Mucosa of rectum (tissue), 2 donors: ENCODE measurements at regions not wholly inside any gene's neighbourhood (a gene's known extent, or its start where the extent isn't known, plus 50 kb on each side); places are given as distances from the start of the nearest gene placed in this dataset.

Experiments
- H3K27ac ChIP-seq, 2 donors: one replicate each; pipeline ENCODE4 v1.7.0; 2013; ENCODE audit warnings: inconsistent platforms in 2 of 2, low read depth in 2 of 2, low read length in 2 of 2
- H3K27me3 ChIP-seq, 2 donors: one replicate each; pipeline ENCODE4 v1.7.0; 2013; ENCODE audit warnings: low read length in 2 of 2; ENCODE audit not compliant: control insufficient read depth in 2 of 2, insufficient read depth in 2 of 2
- H3K36me3 ChIP-seq, 2 donors: one replicate each; pipeline ENCODE4 v1.7.0; 2013; ENCODE audit warnings: low read length in 2 of 2; ENCODE audit not compliant: control insufficient read depth in 2 of 2, insufficient read depth in 2 of 2
- H3K4me1 ChIP-seq, 2 donors: one replicate each; pipeline ENCODE4 v1.7.0; 2013; ENCODE audit warnings: low read length in 2 of 2, mild to moderate bottlenecking in 1 of 2; ENCODE audit not compliant: control insufficient read depth in 2 of 2, insufficient read depth in 2 of 2
- H3K4me3 ChIP-seq, 2 donors: one replicate each; pipeline ENCODE4 v1.7.0; 2013; ENCODE audit warnings: low read length in 2 of 2
- H3K9ac ChIP-seq, 2 donors: one replicate each; pipeline ENCODE4 v1.7.0; 2013; ENCODE audit warnings: low read length in 2 of 2, low read depth in 1 of 2, mild to moderate bottlenecking in 1 of 2
- H3K9me3 ChIP-seq, 2 donors: one replicate each; pipeline ENCODE4 v1.7.0; 2013; ENCODE audit warnings: low read length in 2 of 2; ENCODE audit not compliant: control insufficient read depth in 2 of 2
- donor health status: healthy.
- donor health status: Normal muscosa, but diverticular disease.

DNA sequence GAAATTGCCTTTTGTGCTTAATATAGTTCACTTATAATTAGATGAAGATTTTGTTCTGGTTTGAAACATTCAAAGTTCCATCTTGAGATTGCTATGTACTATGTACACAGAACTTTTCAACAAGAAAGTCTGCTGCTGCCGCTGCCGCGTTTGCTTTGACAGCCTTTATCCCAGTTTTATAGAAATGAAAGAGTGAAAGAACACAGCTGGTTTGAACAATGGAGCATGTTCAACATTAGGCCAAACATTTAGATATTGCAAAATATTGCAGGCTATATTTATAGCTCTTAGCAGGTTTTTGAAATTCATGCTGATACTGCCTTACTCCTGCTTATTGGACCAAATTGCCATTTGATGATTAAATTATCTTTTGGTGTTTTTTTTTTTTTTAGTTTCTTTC, 299.8 kb upstream of the PRKD1 start:
- Histone ChIP-seq H3K4me1 (no peaks in the 10 kb centered on the region), H3K4me3 (no peak overlapping the region), H3K9me3 (no peaks in the 10 kb centered on the region), H3K27me3 (no peaks in the 10 kb centered on the region), H3K36me3 (no peaks in the 10 kb centered on the region), H3K9ac (no peak overlapping the region), H3K27ac (no peak overlapping the region)

DNA sequence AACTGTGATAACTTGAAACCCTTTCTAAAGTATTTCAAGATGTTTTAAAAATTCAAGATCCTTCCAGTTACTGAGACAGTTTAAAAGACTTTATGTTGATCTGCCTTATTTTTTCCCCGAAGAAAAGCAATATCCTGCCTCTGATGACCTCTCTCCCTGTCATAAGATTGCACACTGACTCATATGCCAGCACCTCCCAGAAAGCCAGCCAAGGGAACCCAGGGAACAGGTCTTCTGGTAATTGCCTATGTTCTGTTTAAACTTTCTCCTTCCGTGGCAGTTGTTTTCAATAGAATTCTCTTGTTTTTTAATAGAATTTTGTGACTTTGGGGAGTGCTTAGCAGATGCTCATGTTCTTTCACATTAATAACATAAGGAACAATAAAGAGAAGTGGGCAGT, 300.2 kb upstream of the PRKD1 start:
- Histone ChIP-seq H3K4me1 (no peaks in the 10 kb centered on the region), H3K9me3 (no peaks in the 10 kb centered on the region), H3K27ac (no peak overlapping the region), H3K27me3 (no peaks in the 10 kb centered on the region), H3K4me3 (no peak overlapping the region), H3K36me3 (no peaks in the 10 kb centered on the region), H3K9ac (no peak overlapping the region)

DNA sequence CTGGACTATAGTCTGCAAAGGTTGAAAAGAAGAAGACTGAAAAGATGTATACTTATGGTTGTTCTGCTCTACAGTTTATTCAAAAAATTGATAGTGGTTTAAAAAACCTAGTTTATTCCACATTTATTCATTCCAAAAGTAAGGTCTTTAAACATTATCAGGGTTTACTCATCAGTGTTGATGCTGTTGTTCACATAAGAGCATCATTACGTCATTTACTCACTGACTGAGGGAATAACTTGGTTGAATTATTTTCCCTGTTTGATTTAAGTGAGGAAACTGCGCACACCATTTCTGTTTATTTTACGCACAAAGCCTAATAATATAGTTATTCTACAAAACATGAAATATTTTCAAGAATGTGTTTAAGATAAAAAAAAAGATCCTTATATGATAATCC, 303.1 kb upstream of the PRKD1 start:
- Histone ChIP-seq H3K27ac (no peak overlapping the region), H3K4me1 (no peaks in the 10 kb centered on the region), H3K36me3 (no peaks in the 10 kb centered on the region), H3K9ac (no peak overlapping the region), H3K9me3 (no peaks in the 10 kb centered on the region), H3K27me3 (no peaks in the 10 kb centered on the region), H3K4me3 (no peak overlapping the region)

DNA sequence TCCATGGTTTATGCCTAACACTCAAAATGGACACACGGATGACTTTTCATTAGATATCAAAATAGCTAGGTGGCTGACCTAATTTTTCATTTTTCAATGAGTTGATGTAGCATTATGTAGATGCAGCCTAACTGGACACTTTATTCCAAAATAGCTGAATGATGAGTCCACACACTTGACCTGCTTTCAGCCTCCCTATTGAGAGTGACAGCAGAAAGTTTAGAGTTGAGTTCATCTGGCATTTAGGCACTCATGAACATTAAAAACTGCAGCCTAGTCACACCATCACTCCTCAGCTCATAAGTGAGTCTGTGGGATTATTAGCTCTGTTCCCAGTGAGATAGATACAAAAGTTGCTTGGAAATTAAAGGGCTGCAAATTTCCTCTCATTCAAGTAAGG, 307.3 kb upstream of the PRKD1 start:
- Histone ChIP-seq H3K4me1 (no peaks in the 10 kb centered on the region), H3K27ac (no peak overlapping the region), H3K4me3 (no peak overlapping the region), H3K9me3 (no peaks in the 10 kb centered on the region), H3K9ac (no peak overlapping the region), H3K27me3 (no peaks in the 10 kb centered on the region), H3K36me3 (no peaks in the 10 kb centered on the region)

DNA sequence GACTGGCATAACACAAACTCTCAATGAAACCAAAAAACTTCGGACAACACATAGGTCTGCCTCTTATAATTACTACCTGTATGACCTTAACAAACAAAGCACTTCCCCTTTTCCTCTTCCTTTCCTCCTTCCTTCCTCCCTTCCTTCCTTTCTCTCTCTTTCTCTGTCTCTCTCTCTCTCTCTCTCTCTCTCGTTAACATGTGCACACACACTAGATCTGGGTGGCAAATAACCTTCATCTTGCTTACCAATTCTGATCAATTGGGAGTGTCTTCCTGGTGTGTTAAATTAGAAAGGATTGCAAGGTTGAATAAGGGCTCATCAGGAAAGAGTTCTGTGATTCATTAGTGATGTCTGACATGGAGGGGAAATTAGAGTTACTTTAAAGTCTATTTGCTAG, 307.8 kb upstream of the PRKD1 start:
- Histone ChIP-seq H3K4me1 (no peaks in the 10 kb centered on the region), H3K9ac (no peak overlapping the region), H3K36me3 (no peaks in the 10 kb centered on the region), H3K27me3 (no peaks in the 10 kb centered on the region), H3K4me3 (no peak overlapping the region), H3K27ac (no peak overlapping the region), H3K9me3 (no peaks in the 10 kb centered on the region)

DNA sequence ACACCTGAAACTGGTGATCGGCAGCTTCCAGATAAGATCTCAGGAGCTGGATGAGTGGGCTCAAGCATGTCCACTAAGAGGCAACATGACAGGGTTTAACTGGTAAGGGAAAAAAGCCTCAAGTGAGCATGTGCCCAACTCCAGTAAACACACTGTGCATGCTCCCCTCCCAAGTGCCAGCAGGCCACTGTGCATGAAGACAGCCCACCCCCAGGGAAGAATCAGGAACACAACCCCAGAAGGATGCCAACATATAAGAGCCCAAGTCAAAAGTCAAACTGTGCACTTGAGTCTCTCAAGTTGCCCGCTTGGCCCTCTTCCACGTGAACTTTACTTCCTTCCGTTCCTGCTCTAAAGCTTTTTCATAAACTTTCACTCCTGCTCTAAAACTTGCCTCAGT, 311.3 kb upstream of the PRKD1 start:
- Histone ChIP-seq H3K4me3 (no peak overlapping the region), H3K4me1 (no peaks in the 10 kb centered on the region), H3K27ac (no peak overlapping the region), H3K27me3 (no peaks in the 10 kb centered on the region), H3K9ac (no peak overlapping the region), H3K36me3 (no peaks in the 10 kb centered on the region), H3K9me3 (no peaks in the 10 kb centered on the region)

DNA sequence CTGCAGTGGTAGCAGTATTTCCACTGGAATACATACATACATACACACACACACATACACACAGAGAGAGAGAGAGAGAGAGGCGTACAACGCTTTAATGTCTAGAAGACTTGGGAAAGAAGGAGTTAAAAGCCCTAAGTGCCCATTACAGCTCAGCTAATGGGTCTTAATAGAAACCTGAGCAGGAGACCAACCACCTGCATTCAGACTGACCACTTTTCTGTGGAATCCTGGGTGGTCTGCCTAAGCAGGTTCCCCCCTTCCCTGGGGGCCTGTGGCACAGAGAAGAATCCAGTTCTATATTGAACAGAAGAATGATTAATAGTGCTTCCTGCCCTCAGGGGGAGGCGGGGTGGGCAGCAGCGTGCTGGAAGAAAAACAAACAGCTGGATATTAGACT, 312.4 kb upstream of the PRKD1 start:
- H3K9ac ChIP-seq, result no peak overlapping the region
- no peak overlapping the region for H3K4me3 ChIP-seq
- no peak overlapping the region for H3K27ac ChIP-seq
- no peaks in the 10 kb centered on the region for H3K9me3 ChIP-seq
- H3K4me1 ChIP-seq, result no peaks in the 10 kb centered on the region
- no peaks in the 10 kb centered on the region for H3K36me3 ChIP-seq
- no peaks in the 10 kb centered on the region for H3K27me3 ChIP-seq

DNA sequence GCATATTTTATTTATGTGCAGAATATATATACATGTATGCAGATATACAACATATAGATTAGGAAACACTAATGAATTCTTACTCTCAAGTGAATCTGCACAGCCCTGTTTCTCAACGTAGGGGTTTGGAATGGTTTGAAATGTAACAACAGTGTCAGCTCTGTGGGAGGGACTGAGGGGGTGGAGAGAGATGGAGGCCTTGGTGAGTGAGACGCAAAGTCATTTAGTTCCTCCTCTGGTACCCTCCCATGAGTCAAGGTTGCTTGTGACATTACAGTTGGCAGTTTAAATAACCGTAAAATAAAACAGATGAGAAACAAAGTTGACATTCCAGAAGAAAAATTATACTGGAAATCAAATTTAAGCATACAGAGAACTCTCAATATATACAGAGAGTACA, 313.0 kb upstream of the PRKD1 start:
- Histone ChIP-seq H3K27me3 (no peaks in the 10 kb centered on the region), H3K9ac (no peak overlapping the region), H3K4me3 (no peak overlapping the region), H3K9me3 (no peaks in the 10 kb centered on the region), H3K36me3 (no peaks in the 10 kb centered on the region), H3K27ac (no peak overlapping the region), H3K4me1 (no peaks in the 10 kb centered on the region)

DNA sequence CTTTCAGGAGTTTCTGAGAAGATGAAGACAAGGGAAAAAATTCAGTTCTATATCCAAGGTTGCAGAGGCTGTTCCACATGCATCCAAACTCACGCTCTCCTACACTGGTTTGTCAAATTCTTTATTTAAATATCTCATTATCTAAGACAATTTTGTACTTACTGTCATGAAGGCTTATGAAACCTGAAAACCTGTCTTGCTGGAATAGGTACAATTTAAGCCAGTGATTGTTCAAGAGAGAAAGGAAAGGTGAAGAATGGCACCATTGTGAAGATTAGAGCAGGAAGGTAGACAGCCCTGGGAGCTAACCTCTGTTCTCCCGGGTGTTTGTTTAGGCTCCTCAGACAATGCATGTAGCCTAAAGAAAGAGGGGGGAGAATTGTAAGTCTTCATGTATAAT, 315.1 kb upstream of the PRKD1 start:
- no peaks in the 10 kb centered on the region for H3K4me1 ChIP-seq
- no peak overlapping the region for H3K27ac ChIP-seq
- no peak overlapping the region for H3K9ac ChIP-seq
- no peaks in the 10 kb centered on the region for H3K36me3 ChIP-seq
- no peak overlapping the region for H3K4me3 ChIP-seq
- no peaks in the 10 kb centered on the region for H3K27me3 ChIP-seq
- no peaks in the 10 kb centered on the region for H3K9me3 ChIP-seq

DNA sequence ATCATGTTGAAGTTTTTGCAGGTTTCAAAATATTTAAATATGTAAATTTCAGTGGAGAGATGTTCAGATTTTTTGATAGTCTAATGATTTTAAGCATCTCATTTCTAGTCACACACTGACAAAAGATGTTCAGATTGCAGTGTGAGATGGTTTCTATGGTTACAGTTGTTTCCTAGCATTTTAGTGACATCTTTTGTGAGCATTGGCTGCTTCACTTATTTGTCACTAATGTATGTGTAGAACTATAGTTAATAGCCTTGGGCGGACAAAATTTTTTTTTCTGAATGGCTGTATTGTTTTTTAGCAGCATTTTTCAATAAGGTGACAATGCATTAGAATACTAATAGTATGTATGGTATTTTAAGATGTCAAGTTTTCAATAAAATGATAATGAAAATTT, 315.6 kb upstream of the PRKD1 start:
- Histone ChIP-seq H3K9me3 (no peaks in the 10 kb centered on the region), H3K36me3 (no peaks in the 10 kb centered on the region), H3K9ac (no peak overlapping the region), H3K4me1 (no peaks in the 10 kb centered on the region), H3K27me3 (no peaks in the 10 kb centered on the region), H3K27ac (no peak overlapping the region), H3K4me3 (no peak overlapping the region)

DNA sequence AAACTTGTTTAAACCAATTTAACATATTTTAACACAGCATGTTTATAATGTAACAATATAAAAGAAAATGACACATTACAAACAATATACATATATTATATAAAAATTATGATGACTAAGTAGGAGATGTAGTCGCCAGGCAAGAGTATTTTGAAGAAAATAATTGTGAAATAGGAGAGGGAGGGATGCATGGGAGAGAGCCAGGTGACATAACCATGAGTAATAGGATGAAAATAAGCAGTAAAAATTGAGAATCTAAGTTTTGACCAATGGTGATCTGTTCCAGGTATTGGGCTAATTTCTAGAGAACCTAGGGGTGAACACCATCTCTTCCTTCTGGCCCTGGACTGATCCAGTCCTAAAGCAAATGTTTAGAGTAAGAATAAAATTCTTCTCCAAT, 315.2 kb upstream of the G2E3 start:
- Histone ChIP-seq H3K27ac (no peak overlapping the region), H3K36me3 (no peaks in the 10 kb centered on the region), H3K4me1 (no peaks in the 10 kb centered on the region), H3K27me3 (no peaks in the 10 kb centered on the region), H3K9me3 (no peaks in the 10 kb centered on the region), H3K9ac (no peak overlapping the region), H3K4me3 (no peak overlapping the region)
